Neural progenitor cell (in vitro differentiated cells): ENCODE measurements at regions not wholly inside any gene's neighbourhood (a gene's known extent, or its start where the extent isn't known, plus 50 kb on each side); places are given as distances from the start of the nearest gene placed in this dataset.

Experiments
- DNase-seq: peaks from one replicate; pipeline ENCODE4 v3.0.0-alpha.2; 2016; ENCODE audit warnings: low spot score
- H2AFZ ChIP-seq: fragments of 200-600 bp; sonication (generic); replicated peaks from 2 replicates; pipeline ENCODE4 v1.6.1; 2016; ENCODE audit warnings: antibody characterized with exemption
- H3F3A ChIP-seq: fragments of 200-600 bp; sonication (generic); 2 replicates; pipeline ENCODE4 v1.6.1; 2016; ENCODE audit warnings: antibody characterized with exemption, low read depth
- H3K27ac ChIP-seq: fragments of 200-600 bp; sonication (generic); 2 replicates; pipeline ENCODE4 v1.5.1; 2016; ENCODE audit warnings: mild to moderate bottlenecking
- H3K27me3 ChIP-seq: fragments of 200-600 bp; sonication (generic); 2 replicates; pipeline ENCODE4 v1.6.1; 2016; ENCODE audit warnings: mild to moderate bottlenecking, moderate library complexity
- H3K36me3 ChIP-seq: fragments of 200-600 bp; sonication (generic); 2 replicates; pipeline ENCODE4 v1.5.1; 2016
- H3K4me1 ChIP-seq: fragments of 200-600 bp; sonication (generic); 2 replicates; pipeline ENCODE4 v1.6.1; 2016; ENCODE audit warnings: mixed run types
- H3K4me2 ChIP-seq: fragments of 200-600 bp; sonication (generic); 2 replicates; pipeline ENCODE4 v1.6.1; 2016
- H3K4me3 ChIP-seq: fragments of 200-600 bp; sonication (generic); 2 replicates; pipeline ENCODE4 v1.5.1; 2016
- H3K79me2 ChIP-seq: fragments of 200-600 bp; sonication (generic); 2 replicates; pipeline ENCODE4 v1.6.1; 2016; ENCODE audit warnings: low read depth
- H3K9ac ChIP-seq: fragments of 200-600 bp; sonication (generic); 2 replicates; pipeline ENCODE4 v1.6.1; 2016
- H3K9me3 ChIP-seq: fragments of 200-600 bp; sonication (generic); 2 replicates; pipeline ENCODE4 v1.5.1; 2016; ENCODE audit warnings: low read depth
- H4K20me1 ChIP-seq: fragments of 200-600 bp; sonication (generic); 2 replicates; pipeline ENCODE4 v1.6.1; 2016; ENCODE audit warnings: low read depth
- H3K27ac Mint-ChIP-seq: 3 replicates; pipeline ENCODE4 v1.8.0; 2021; ENCODE audit warnings: mixed read lengths
- H3K27me3 Mint-ChIP-seq: 2 replicates; pipeline ENCODE4 v1.8.0; 2022; ENCODE audit warnings: low read depth, mild to moderate bottlenecking, inconsistent platforms, moderate library complexity, mixed read lengths; ENCODE audit not compliant: insufficient read depth
- H3K36me3 Mint-ChIP-seq: 3 replicates; pipeline ENCODE4 v1.8.0; 2021; ENCODE audit warnings: mixed read lengths
- H3K4me1 Mint-ChIP-seq: 3 replicates; pipeline ENCODE4 v1.8.0; 2021; ENCODE audit warnings: mixed read lengths
- H3K4me3 Mint-ChIP-seq: 3 replicates; pipeline ENCODE4 v1.8.0; 2021; ENCODE audit warnings: mild to moderate bottlenecking, moderate library complexity, mixed read lengths
- H3K9me3 Mint-ChIP-seq: 3 replicates; pipeline ENCODE4 v1.8.0; 2020; ENCODE audit warnings: mixed read lengths
- CTCF ChIP-seq: fragments of 200-600 bp; sonication (generic); IDR thresholded peaks from 2 replicates; pipeline ENCODE4 v1.5.1; 2017; ENCODE audit warnings: antibody characterized with exemption, mild to moderate bottlenecking
- EZH2 ChIP-seq: fragments of 200-600 bp; sonication (generic); IDR thresholded peaks from 2 replicates; pipeline ENCODE4 v1.6.1; 2017; ENCODE audit warnings: antibody characterized with exemption, mild to moderate bottlenecking, moderate library complexity
- EZH2phosphoT487 ChIP-seq: fragments of 200-600 bp; sonication (generic); IDR thresholded peaks from 2 replicates; pipeline ENCODE4 v1.6.1; 2017; ENCODE audit warnings: antibody characterized with exemption

GRCh38 chr2:234259440-234259839, 208.9 kb downstream of the SPP2 start:
- Histone ChIP-seq H4K20me1 (no peaks in the 10 kb centered on the region), H3K79me2 (no peaks in the 10 kb centered on the region), H3K4me3 (no peak overlapping the region), H3K36me3 (no peaks in the 10 kb centered on the region), H2AFZ (no peak overlapping the region), H3K27me3 (no peaks in the 10 kb centered on the region), H3K4me2 (no peak overlapping the region), H3K4me1 (no peaks in the 10 kb centered on the region), H3F3A (no peaks in the 10 kb centered on the region), H3K27ac (no peak overlapping the region), H3K9ac (no peak overlapping the region), H3K9me3 (no peaks in the 10 kb centered on the region)
- no peak overlapping the region for H3K27ac Mint-ChIP-seq
- H3K27me3 Mint-ChIP-seq, result peaks cover 7% of the 10 kb centered on the region
- no peak overlapping the region for H3K4me3 Mint-ChIP-seq
- TF ChIP-seq EZH2 (no peak), EZH2phosphoT487 (no peak), CTCF (no peak)
- peaks cover 8% of the 10 kb centered on the region for H3K4me1 Mint-ChIP-seq
- H3K36me3 Mint-ChIP-seq, result no peaks in the 10 kb centered on the region
- no peak for DNase-seq
- no peaks in the 10 kb centered on the region for H3K9me3 Mint-ChIP-seq

- Mint-ChIP-seq H3K27ac (no peak overlapping the region), H3K27me3 (peaks cover 7% of the 10 kb centered on the region), H3K36me3 (no peaks in the 10 kb centered on the region), H3K4me3 (no peak overlapping the region), H3K9me3 (no peaks in the 10 kb centered on the region), H3K4me1 (peaks cover 8% of the 10 kb centered on the region)
- H3K9ac ChIP-seq, result no peak overlapping the region
- no peak for TF ChIP-seq CTCF
- TF ChIP-seq EZH2, result no peak
- no peak for TF ChIP-seq EZH2phosphoT487
- no peaks in the 10 kb centered on the region for H3F3A ChIP-seq
- H3K4me3 ChIP-seq, result no peak overlapping the region
- H3K27me3 ChIP-seq, result no peaks in the 10 kb centered on the region
- DNase-seq, result no peak
- H3K9me3 ChIP-seq, result no peaks in the 10 kb centered on the region
- H3K27ac ChIP-seq, result no peak overlapping the region
- H3K4me2 ChIP-seq, result no peak overlapping the region
- no peaks in the 10 kb centered on the region for H3K79me2 ChIP-seq
- H4K20me1 ChIP-seq, result no peaks in the 10 kb centered on the region
- no peaks in the 10 kb centered on the region for H3K4me1 ChIP-seq
- peak overlapping the region; percentile 77 for H2AFZ ChIP-seq
- no peaks in the 10 kb centered on the region for H3K36me3 ChIP-seq
These were observed 208.2 kb downstream of the SPP2 start for GRCh38 chr2:234258562-234259141.

GRCh38 chr2:234257859-234258561, 207.5 kb downstream of the SPP2 start:
- Histone ChIP-seq H3K4me1 (no peaks in the 10 kb centered on the region), H3K79me2 (no peaks in the 10 kb centered on the region), H3F3A (no peaks in the 10 kb centered on the region), H3K27me3 (no peaks in the 10 kb centered on the region), H3K9me3 (no peaks in the 10 kb centered on the region), H4K20me1 (no peaks in the 10 kb centered on the region), H3K9ac (no peak overlapping the region), H3K36me3 (no peaks in the 10 kb centered on the region), H3K27ac (no peak overlapping the region), H2AFZ (peak overlapping the region; percentile 77), H3K4me3 (no peak overlapping the region), H3K4me2 (no peak overlapping the region)
- peak; percentile 60 for DNase-seq
- Mint-ChIP-seq H3K36me3 (no peaks in the 10 kb centered on the region), H3K27me3 (peaks cover 12% of the 10 kb centered on the region), H3K4me1 (peaks cover 10% of the 10 kb centered on the region), H3K27ac (peak overlapping the region; percentile 21), H3K4me3 (no peak overlapping the region), H3K9me3 (no peaks in the 10 kb centered on the region)
- no peak for TF ChIP-seq EZH2phosphoT487
- TF ChIP-seq CTCF, result peak; percentile 52
- no peak for TF ChIP-seq EZH2
